ENCODE measurements at regions not wholly inside any gene's neighbourhood (a gene's known extent, or its start where the extent isn't known, plus 50 kb on each side); places are given as distances from the start of the nearest gene placed in this dataset.
"Not testable (repeated sequence)": the region's sequence is repeated elsewhere in the genome, so short reads cannot be mapped to it uniquely, and the experiment has no call there.

GRCh38 chr12:47610686-47611252 is 95.1 kb downstream of the RPAP3 start:
- Histone ChIP-seq H3K27me3 (ENCODE audit: control insufficient read depth, insufficient read depth, low read length) (no peaks in the 10 kb centered on the region), H3K9ac (ENCODE audit: low read length) (no peak overlapping the region), H3K4me1 (ENCODE audit: control insufficient read depth, insufficient read depth, low read length) (no peaks in the 10 kb centered on the region), H3K9me3 (ENCODE audit: control insufficient read depth, low read length) (no peaks in the 10 kb centered on the region), H3K36me3 (ENCODE audit: control insufficient read depth, insufficient read depth, low read length) (no peaks in the 10 kb centered on the region), H3K4me3 (ENCODE audit: low read length) (no peak overlapping the region)

GRCh38 chr12:47609806-47610205 is 96.0 kb downstream of the RPAP3 start:
- H3K27me3 ChIP-seq (ENCODE audit: control insufficient read depth, insufficient read depth, low read length), result no peaks in the 10 kb centered on the region
- no peaks in the 10 kb centered on the region for H3K4me1 ChIP-seq (ENCODE audit: control insufficient read depth, insufficient read depth, low read length)
- H3K9ac ChIP-seq (ENCODE audit: low read length), result no peak overlapping the region
- H3K9me3 ChIP-seq (ENCODE audit: control insufficient read depth, low read length), result no peaks in the 10 kb centered on the region
- H3K36me3 ChIP-seq (ENCODE audit: control insufficient read depth, insufficient read depth, low read length), result no peaks in the 10 kb centered on the region
- H3K4me3 ChIP-seq (ENCODE audit: low read length), result no peak overlapping the region

GRCh38 chr12:47608671-47609070 is 97.2 kb downstream of the RPAP3 start:
- not testable (repeated sequence) for H3K9ac ChIP-seq (ENCODE audit: low read length); H3K4me1 ChIP-seq (ENCODE audit: control insufficient read depth, insufficient read depth, low read length); H3K27me3 ChIP-seq (ENCODE audit: control insufficient read depth, insufficient read depth, low read length); H3K4me3 ChIP-seq (ENCODE audit: low read length); H3K36me3 ChIP-seq (ENCODE audit: control insufficient read depth, insufficient read depth, low read length); H3K9me3 ChIP-seq (ENCODE audit: control insufficient read depth, low read length)

GRCh38 chr12:47604221-47604873 is 101.5 kb downstream of the RPAP3 start:
- Histone ChIP-seq H3K4me3 (ENCODE audit: low read length) (no peak overlapping the region), H3K9ac (ENCODE audit: low read length) (no peak overlapping the region), H3K4me1 (ENCODE audit: control insufficient read depth, insufficient read depth, low read length) (no peaks in the 10 kb centered on the region), H3K9me3 (ENCODE audit: control insufficient read depth, low read length) (no peaks in the 10 kb centered on the region), H3K27me3 (ENCODE audit: control insufficient read depth, insufficient read depth, low read length) (no peaks in the 10 kb centered on the region), H3K36me3 (ENCODE audit: control insufficient read depth, insufficient read depth, low read length) (no peaks in the 10 kb centered on the region)

GRCh38 chr12:47602949-47603558 is 102.8 kb downstream of the RPAP3 start:
- H3K4me1 ChIP-seq (ENCODE audit: control insufficient read depth, insufficient read depth, low read length), result no peaks in the 10 kb centered on the region
- no peaks in the 10 kb centered on the region for H3K27me3 ChIP-seq (ENCODE audit: control insufficient read depth, insufficient read depth, low read length)
- H3K36me3 ChIP-seq (ENCODE audit: control insufficient read depth, insufficient read depth, low read length), result no peaks in the 10 kb centered on the region
- H3K4me3 ChIP-seq (ENCODE audit: low read length), result no peak overlapping the region
- no peak overlapping the region for H3K9ac ChIP-seq (ENCODE audit: low read length)
- no peaks in the 10 kb centered on the region for H3K9me3 ChIP-seq (ENCODE audit: control insufficient read depth, low read length)

GRCh38 chr12:47602325-47602724 is 103.5 kb downstream of the RPAP3 start:
- Histone ChIP-seq H3K4me3 (ENCODE audit: low read length) (no peak overlapping the region), H3K36me3 (ENCODE audit: control insufficient read depth, insufficient read depth, low read length) (no peaks in the 10 kb centered on the region), H3K9me3 (ENCODE audit: control insufficient read depth, low read length) (no peaks in the 10 kb centered on the region), H3K27me3 (ENCODE audit: control insufficient read depth, insufficient read depth, low read length) (no peaks in the 10 kb centered on the region), H3K4me1 (ENCODE audit: control insufficient read depth, insufficient read depth, low read length) (no peaks in the 10 kb centered on the region), H3K9ac (ENCODE audit: low read length) (no peak overlapping the region)

- no peaks in the 10 kb centered on the region for H3K9me3 ChIP-seq (ENCODE audit: control insufficient read depth, low read length)
- H3K9ac ChIP-seq (ENCODE audit: low read length), result no peak overlapping the region
- H3K27me3 ChIP-seq (ENCODE audit: control insufficient read depth, insufficient read depth, low read length), result no peaks in the 10 kb centered on the region
- no peaks in the 10 kb centered on the region for H3K36me3 ChIP-seq (ENCODE audit: control insufficient read depth, insufficient read depth, low read length)
- no peak overlapping the region for H3K4me3 ChIP-seq (ENCODE audit: low read length)
- no peaks in the 10 kb centered on the region for H3K4me1 ChIP-seq (ENCODE audit: control insufficient read depth, insufficient read depth, low read length)
Observed at GRCh38 chr12:47601071-47601470, 104.8 kb downstream of the RPAP3 start.

- Histone ChIP-seq H3K36me3 (ENCODE audit: control insufficient read depth, insufficient read depth, low read length) (no peaks in the 10 kb centered on the region), H3K4me3 (ENCODE audit: low read length) (no peak overlapping the region), H3K4me1 (ENCODE audit: control insufficient read depth, insufficient read depth, low read length) (no peaks in the 10 kb centered on the region), H3K27me3 (ENCODE audit: control insufficient read depth, insufficient read depth, low read length) (no peaks in the 10 kb centered on the region), H3K9me3 (ENCODE audit: control insufficient read depth, low read length) (no peaks in the 10 kb centered on the region), H3K9ac (ENCODE audit: low read length) (no peak overlapping the region)
Observed at GRCh38 chr12:47591795-47592194, 114.0 kb downstream of the RPAP3 start.

- Histone ChIP-seq H3K9me3 (ENCODE audit: control insufficient read depth, low read length) (no peaks in the 10 kb centered on the region), H3K9ac (ENCODE audit: low read length) (no peak overlapping the region), H3K4me3 (ENCODE audit: low read length) (no peak overlapping the region), H3K4me1 (ENCODE audit: control insufficient read depth, insufficient read depth, low read length) (no peaks in the 10 kb centered on the region), H3K36me3 (ENCODE audit: control insufficient read depth, insufficient read depth, low read length) (no peaks in the 10 kb centered on the region), H3K27me3 (ENCODE audit: control insufficient read depth, insufficient read depth, low read length) (no peaks in the 10 kb centered on the region)
Observed at GRCh38 chr12:47591361-47591791, 114.5 kb downstream of the RPAP3 start.

- no peak overlapping the region for H3K9ac ChIP-seq (ENCODE audit: low read length)
- H3K36me3 ChIP-seq (ENCODE audit: control insufficient read depth, insufficient read depth, low read length), result no peaks in the 10 kb centered on the region
- no peaks in the 10 kb centered on the region for H3K9me3 ChIP-seq (ENCODE audit: control insufficient read depth, low read length)
- no peaks in the 10 kb centered on the region for H3K27me3 ChIP-seq (ENCODE audit: control insufficient read depth, insufficient read depth, low read length)
- H3K4me1 ChIP-seq (ENCODE audit: control insufficient read depth, insufficient read depth, low read length), result no peaks in the 10 kb centered on the region
- H3K4me3 ChIP-seq (ENCODE audit: low read length), result no peak overlapping the region
Observed at GRCh38 chr12:47590771-47591360, 115.0 kb downstream of the RPAP3 start.

- H3K9ac ChIP-seq (ENCODE audit: low read length), result no peak overlapping the region
Observed at GRCh38 chr12:47586952-47587669, 118.7 kb downstream of the RPAP3 start.

GRCh38 chr12:47585507-47585906 is 120.3 kb downstream of the RPAP3 start:
- H3K36me3 ChIP-seq (ENCODE audit: control insufficient read depth, insufficient read depth, low read length), result no peaks in the 10 kb centered on the region
- H3K27me3 ChIP-seq (ENCODE audit: control insufficient read depth, insufficient read depth, low read length), result no peaks in the 10 kb centered on the region
- no peaks in the 10 kb centered on the region for H3K4me1 ChIP-seq (ENCODE audit: control insufficient read depth, insufficient read depth, low read length)
- no peak overlapping the region for H3K9ac ChIP-seq (ENCODE audit: low read length)
- H3K9me3 ChIP-seq (ENCODE audit: control insufficient read depth, low read length), result no peaks in the 10 kb centered on the region
- H3K4me3 ChIP-seq (ENCODE audit: low read length), result no peak overlapping the region

More at GRCh38 chr12:47586952-47587669, 118.7 kb downstream of the RPAP3 start:
- no peaks in the 10 kb centered on the region for H3K4me1 ChIP-seq (ENCODE audit: control insufficient read depth, insufficient read depth, low read length)
- no peaks in the 10 kb centered on the region for H3K27me3 ChIP-seq (ENCODE audit: control insufficient read depth, insufficient read depth, low read length)
- H3K36me3 ChIP-seq (ENCODE audit: control insufficient read depth, insufficient read depth, low read length), result no peaks in the 10 kb centered on the region
- H3K4me3 ChIP-seq (ENCODE audit: low read length), result no peak overlapping the region
- H3K9me3 ChIP-seq (ENCODE audit: control insufficient read depth, low read length), result no peaks in the 10 kb centered on the region
